Activated CD8-positive, alpha-beta T cell treated with anti-CD3 and anti-CD28 coated beads, Interleukin-2, amount 10 ng/mL, durations not matched to agents 7 days and 5 days (primary cell): ENCODE measurements at regions not wholly inside any gene's neighbourhood (a gene's known extent, or its start where the extent isn't known, plus 50 kb on each side); places are given as distances from the start of the nearest gene placed in this dataset.

Experiments used
- ATAC-seq: fragments of 150-1000 bp; cut with Tn5 transposase; one replicate; pipeline ENCODE4 v1.10.0; 2021; ENCODE audit warnings: moderate library complexity
- CTCF ChIA-PET: fragments of 350-600 bp; sonication (Branson Sonifier 250); formaldehyde crosslinking; loops from one replicate; lab custom pipeline; 2021; ENCODE audit warnings: antibody characterized with exemption; lab: Charles Lee
- POLR2A ChIA-PET: fragments of 350-600 bp; sonication (Branson Sonifier 250); formaldehyde crosslinking; loops from one replicate; lab custom pipeline; 2021; ENCODE audit warnings: antibody characterized with exemption; lab: Charles Lee
- DNase-seq: peaks from one replicate; pipeline ENCODE4 v3.0.0-alpha.2; 2020
- H3K27ac Mint-ChIP-seq: one replicate; pipeline ENCODE4 v1.8.0; 2021; ENCODE audit warnings: mild to moderate bottlenecking, mixed read lengths
- H3K27me3 Mint-ChIP-seq: one replicate; pipeline ENCODE4 v1.8.0; 2021; ENCODE audit warnings: low read depth, mixed read lengths
- H3K36me3 Mint-ChIP-seq: one replicate; pipeline ENCODE4 v1.8.0; 2021; ENCODE audit warnings: low read depth, mixed read lengths
- H3K4me1 Mint-ChIP-seq: one replicate; pipeline ENCODE4 v1.8.0; 2021; ENCODE audit warnings: low read depth, mixed read lengths
- H3K4me3 Mint-ChIP-seq: one replicate; pipeline ENCODE4 v1.8.0; 2021; ENCODE audit warnings: mild to moderate bottlenecking, mixed read lengths
- H3K9me3 Mint-ChIP-seq: one replicate; pipeline ENCODE4 v1.8.0; 2022; ENCODE audit warnings: mixed read lengths; ENCODE audit not compliant: insufficient read depth

GRCh38 chr6:153207006-153207405 is 75.9 kb upstream of the RGS17 start:
- Mint-ChIP-seq H3K4me1 (peaks cover 3% of the 10 kb centered on the region), H3K27ac (no peak overlapping the region), H3K27me3 (no peaks in the 10 kb centered on the region), H3K36me3 (no peaks in the 10 kb centered on the region), H3K9me3 (no peaks in the 10 kb centered on the region), H3K4me3 (no peak overlapping the region)
- DNase-seq, result no peak
- CTCF ChIA-PET, result no interaction called here
- ATAC-seq, result no peak
- POLR2A ChIA-PET, result interaction anchor here (0.6 kb wide), 1 partner anchor 1886 kb away, joined by 3 read pairs; no protein-coding TSS in a partner anchor

- ChIA-PET POLR2A (no interaction called here), CTCF (no interaction called here)
- Mint-ChIP-seq H3K4me1 (no peaks in the 10 kb centered on the region), H3K36me3 (no peaks in the 10 kb centered on the region), H3K27ac (no peak overlapping the region), H3K4me3 (no peak overlapping the region), H3K9me3 (no peaks in the 10 kb centered on the region), H3K27me3 (no peaks in the 10 kb centered on the region)
- DNase-seq, result no peak
- ATAC-seq, result no peak
Measured at GRCh38 chr6:153192943-153193885, 62.1 kb upstream of the RGS17 start.

- Mint-ChIP-seq H3K27ac (no peak overlapping the region), H3K4me1 (no peaks in the 10 kb centered on the region), H3K27me3 (no peaks in the 10 kb centered on the region), H3K9me3 (no peaks in the 10 kb centered on the region), H3K4me3 (no peak overlapping the region), H3K36me3 (no peaks in the 10 kb centered on the region)
- ATAC-seq, result no peak
- ChIA-PET POLR2A (no interaction called here), CTCF (no interaction called here)
- DNase-seq, result no peak
Measured at GRCh38 chr6:153183925-153184324, 52.8 kb upstream of the RGS17 start.
